KMS-11 (cell line): ENCODE measurements at regions not wholly inside any gene's neighbourhood (a gene's known extent, or its start where the extent isn't known, plus 50 kb on each side); places are given as distances from the start of the nearest gene placed in this dataset.
"Not testable (repeated sequence)": the region's sequence is repeated elsewhere in the genome, so short reads cannot be mapped to it uniquely, and the experiment has no call there.

Experiments used
- H2AFZ ChIP-seq: fragments of 200-600 bp; sonication (generic); 2 replicates; pipeline ENCODE4 v1.6.1; 2016; ENCODE audit warnings: antibody characterized with exemption, mixed run types, low read depth
- H3K27ac ChIP-seq: fragments of 200-600 bp; sonication (generic); 2 replicates; pipeline ENCODE4 v1.6.1; 2016; ENCODE audit warnings: mild to moderate bottlenecking, mixed run types
- H3K27me3 ChIP-seq: fragments of 200-600 bp; sonication (generic); 2 replicates; pipeline ENCODE4 v1.6.1; 2017; ENCODE audit warnings: mild to moderate bottlenecking, low read depth, mixed run types, moderate library complexity; ENCODE audit not compliant: insufficient read depth
- H3K36me3 ChIP-seq: fragments of 200-600 bp; sonication (generic); 2 replicates; pipeline ENCODE4 v1.6.1; 2017; ENCODE audit warnings: mild to moderate bottlenecking, mixed run types; ENCODE audit not compliant: insufficient read depth
- H3K4me1 ChIP-seq: fragments of 200-600 bp; sonication (generic); 2 replicates; pipeline ENCODE4 v1.6.1; 2016; ENCODE audit warnings: mild to moderate bottlenecking, low read depth, mixed run types; ENCODE audit not compliant: poor library complexity, severe bottlenecking
- H3K4me2 ChIP-seq: fragments of 200-600 bp; sonication (generic); 2 replicates; pipeline ENCODE4 v1.7.0; 2016; ENCODE audit warnings: mild to moderate bottlenecking, mixed run types
- H3K4me3 ChIP-seq: fragments of 200-600 bp; sonication (generic); IDR thresholded peaks from 2 replicates; pipeline ENCODE4 v1.6.1; 2017; ENCODE audit warnings: low read depth, low read length, mixed read lengths; ENCODE audit not compliant: insufficient read depth
- H3K79me2 ChIP-seq: fragments of 200-600 bp; sonication (generic); 2 replicates; pipeline ENCODE4 v1.6.1; 2016; ENCODE audit warnings: low read depth, mixed run types; ENCODE audit not compliant: insufficient read depth
- H3K9ac ChIP-seq: fragments of 200-600 bp; sonication (generic); 2 replicates; pipeline ENCODE4 v1.6.1; 2016; ENCODE audit warnings: mild to moderate bottlenecking, mixed run types
- H4K20me1 ChIP-seq: fragments of 200-600 bp; sonication (generic); 2 replicates; pipeline ENCODE4 v1.6.1; 2016; ENCODE audit warnings: mild to moderate bottlenecking, mixed run types; ENCODE audit not compliant: insufficient read depth
- TF ChIP-seq, protein P1 (sequence below): fragments of 200-600 bp; sonication (generic); conservative IDR thresholded peaks from 2 replicates; pipeline ENCODE4 v1.6.1; 2017; ENCODE audit warnings: low read depth, mild to moderate bottlenecking, antibody characterized with exemption, low read length, moderate library complexity, mixed read lengths

DNA sequence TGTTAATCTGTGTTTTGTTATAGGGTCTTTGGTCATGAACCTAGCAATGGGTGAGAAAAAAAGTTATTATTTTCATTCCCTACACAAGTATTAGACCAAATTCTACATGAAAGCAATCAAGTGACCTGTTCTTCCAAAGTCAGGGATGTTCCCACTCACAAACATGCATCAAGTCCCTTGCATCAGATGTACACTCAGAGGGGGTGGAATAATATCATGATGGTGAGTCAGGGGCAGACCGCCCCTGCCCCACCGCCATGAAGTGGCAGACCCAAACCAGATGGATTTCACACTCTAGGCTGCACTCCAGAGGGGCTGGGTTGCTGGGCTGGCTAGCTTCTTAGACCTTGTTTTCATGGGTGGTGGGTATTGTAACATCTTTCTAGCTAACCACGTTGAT is 91.4 kb downstream of the ACAA2 start:
- Histone ChIP-seq H3K27ac (no peak overlapping the region), H2AFZ (no peak overlapping the region), H4K20me1 (no peaks in the 10 kb centered on the region), H3K4me1 (no peaks in the 10 kb centered on the region), H3K4me3 (no peak overlapping the region), H3K9ac (no peak overlapping the region), H3K4me2 (no peak overlapping the region), H3K36me3 (no peaks in the 10 kb centered on the region), H3K79me2 (no peaks in the 10 kb centered on the region), H3K27me3 (no peaks in the 10 kb centered on the region)
- TF ChIP-seq, protein P1, sequence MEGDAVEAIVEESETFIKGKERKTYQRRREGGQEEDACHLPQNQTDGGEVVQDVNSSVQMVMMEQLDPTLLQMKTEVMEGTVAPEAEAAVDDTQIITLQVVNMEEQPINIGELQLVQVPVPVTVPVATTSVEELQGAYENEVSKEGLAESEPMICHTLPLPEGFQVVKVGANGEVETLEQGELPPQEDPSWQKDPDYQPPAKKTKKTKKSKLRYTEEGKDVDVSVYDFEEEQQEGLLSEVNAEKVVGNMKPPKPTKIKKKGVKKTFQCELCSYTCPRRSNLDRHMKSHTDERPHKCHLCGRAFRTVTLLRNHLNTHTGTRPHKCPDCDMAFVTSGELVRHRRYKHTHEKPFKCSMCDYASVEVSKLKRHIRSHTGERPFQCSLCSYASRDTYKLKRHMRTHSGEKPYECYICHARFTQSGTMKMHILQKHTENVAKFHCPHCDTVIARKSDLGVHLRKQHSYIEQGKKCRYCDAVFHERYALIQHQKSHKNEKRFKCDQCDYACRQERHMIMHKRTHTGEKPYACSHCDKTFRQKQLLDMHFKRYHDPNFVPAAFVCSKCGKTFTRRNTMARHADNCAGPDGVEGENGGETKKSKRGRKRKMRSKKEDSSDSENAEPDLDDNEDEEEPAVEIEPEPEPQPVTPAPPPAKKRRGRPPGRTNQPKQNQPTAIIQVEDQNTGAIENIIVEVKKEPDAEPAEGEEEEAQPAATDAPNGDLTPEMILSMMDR, result no peak

DNA sequence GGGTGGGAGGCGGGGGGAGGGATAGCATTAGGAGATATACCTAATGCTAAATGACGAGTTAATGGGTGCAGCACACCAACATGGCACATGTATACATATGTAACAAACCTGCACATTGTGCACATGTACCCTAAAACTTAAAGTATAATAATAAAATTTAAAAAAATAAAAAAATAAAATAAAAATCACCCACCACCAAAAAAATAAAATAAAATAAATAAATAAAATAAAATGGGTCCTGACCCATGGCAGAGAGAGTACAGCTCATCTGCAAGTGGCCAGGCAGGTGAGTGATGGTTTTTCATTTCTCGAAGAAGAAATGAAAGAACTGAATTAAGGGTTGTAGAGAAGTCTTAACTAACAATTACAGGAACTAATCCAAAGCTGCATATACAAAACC is 92.4 kb downstream of the ACAA2 start:
- not testable (repeated sequence) for H3K4me3 ChIP-seq, H3K4me2 ChIP-seq, H3K27me3 ChIP-seq, H3K36me3 ChIP-seq, H4K20me1 ChIP-seq, H3K4me1 ChIP-seq, H3K9ac ChIP-seq, H2AFZ ChIP-seq, H3K27ac ChIP-seq, H3K79me2 ChIP-seq

DNA sequence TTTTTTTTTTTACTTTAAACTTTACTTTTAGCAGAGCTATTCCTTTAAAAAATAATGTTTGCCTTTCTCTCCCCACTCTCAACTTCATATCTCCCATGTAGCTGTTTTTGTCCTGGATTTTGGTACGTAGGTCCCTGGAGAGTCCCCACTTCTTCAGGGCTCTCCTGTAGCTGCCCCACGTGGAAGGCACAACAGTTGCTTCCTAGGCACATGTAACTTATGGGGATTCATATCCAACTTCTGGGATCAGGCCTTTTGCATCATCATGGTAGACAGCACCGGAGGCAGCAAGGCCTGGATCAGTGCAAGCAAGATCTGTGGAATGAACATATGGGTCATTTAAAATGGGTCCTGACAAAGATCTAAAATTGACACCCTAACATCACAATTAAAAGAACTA is 95.7 kb downstream of the ACAA2 start:
- TF ChIP-seq, protein P1, result no peak
- H2AFZ ChIP-seq, result no peak overlapping the region
- no peak overlapping the region for H3K4me2 ChIP-seq
- H3K9ac ChIP-seq, result no peak overlapping the region
- H3K36me3 ChIP-seq, result no peaks in the 10 kb centered on the region
- H3K27ac ChIP-seq, result no peak overlapping the region
- H3K4me1 ChIP-seq, result no peaks in the 10 kb centered on the region
- H3K4me3 ChIP-seq, result no peak overlapping the region
- no peaks in the 10 kb centered on the region for H4K20me1 ChIP-seq
- no peaks in the 10 kb centered on the region for H3K79me2 ChIP-seq
- H3K27me3 ChIP-seq, result no peaks in the 10 kb centered on the region

DNA sequence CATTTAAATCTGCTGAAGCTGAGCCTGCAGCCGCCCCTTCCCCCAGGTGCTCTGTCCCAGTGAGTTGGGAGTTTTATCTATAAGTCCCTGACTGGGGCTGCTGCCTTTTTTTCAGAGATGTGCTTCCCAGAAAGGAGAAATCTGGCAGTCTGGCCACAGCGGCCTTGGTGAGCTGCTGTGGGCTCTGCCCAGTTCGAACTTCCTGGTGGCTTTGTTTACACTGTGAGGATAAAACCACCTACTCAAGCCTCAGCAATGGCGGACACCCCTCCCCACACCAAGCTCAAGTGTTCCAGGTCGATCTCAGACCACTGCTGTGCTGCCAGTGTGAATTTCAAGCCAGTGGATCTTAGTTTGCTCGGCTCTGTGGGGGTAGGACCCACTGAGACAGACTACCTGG is 97.3 kb downstream of the ACAA2 start:
- TF ChIP-seq, protein P1, result no peak
- H4K20me1 ChIP-seq, result no peaks in the 10 kb centered on the region
- H3K27me3 ChIP-seq, result no peaks in the 10 kb centered on the region
- H3K9ac ChIP-seq, result no peak overlapping the region
- H3K36me3 ChIP-seq, result no peaks in the 10 kb centered on the region
- H3K79me2 ChIP-seq, result no peaks in the 10 kb centered on the region
- H3K27ac ChIP-seq, result no peak overlapping the region
- H3K4me2 ChIP-seq, result no peak overlapping the region
- H2AFZ ChIP-seq, result no peak overlapping the region
- no peaks in the 10 kb centered on the region for H3K4me1 ChIP-seq
- H3K4me3 ChIP-seq, result no peak overlapping the region

DNA sequence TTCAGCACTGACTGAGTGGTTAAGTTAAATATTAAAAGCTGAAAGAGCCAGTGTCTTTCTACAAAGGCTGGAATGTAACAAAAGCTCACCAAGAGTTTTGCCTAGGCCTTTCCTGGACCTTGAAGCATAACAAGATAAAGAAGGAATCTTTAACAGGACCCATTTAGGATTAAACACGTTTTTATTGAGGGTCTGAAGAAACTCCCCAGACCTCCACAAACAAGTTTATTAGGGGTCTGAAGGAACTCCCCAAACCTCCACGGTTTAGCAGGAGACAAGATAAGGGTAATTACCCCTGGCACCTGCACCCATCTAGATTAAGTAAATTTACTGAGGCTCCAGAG is 104.0 kb downstream of the ACAA2 start:
- Histone ChIP-seq H3K4me1 (no peaks in the 10 kb centered on the region), H3K4me3 (no peak overlapping the region), H3K36me3 (no peaks in the 10 kb centered on the region), H3K79me2 (no peaks in the 10 kb centered on the region), H4K20me1 (no peaks in the 10 kb centered on the region), H2AFZ (no peak overlapping the region), H3K4me2 (no peak overlapping the region), H3K27ac (no peak overlapping the region), H3K9ac (no peak overlapping the region), H3K27me3 (no peaks in the 10 kb centered on the region)
- TF ChIP-seq, protein P1, result no peak
